ENCODE measurements at regions not wholly inside any gene's neighbourhood (a gene's known extent, or its start where the extent isn't known, plus 50 kb on each side); places are given as distances from the start of the nearest gene placed in this dataset.

- no peak for TF ChIP-seq CTCF (IDR thresholded peaks at IDR 0.05; ENCODE audit: extremely low read depth in 1 of 2, insufficient read depth in 1 of 2, low read depth in 1 of 2, low read length in 2 of 2)
- TF ChIP-seq POLR2A (IDR thresholded peaks at IDR 0.05; ENCODE audit: low read depth, low read length) = no peak
- no peak for TF ChIP-seq EZH2 (IDR thresholded peaks at IDR 0.05; ENCODE audit: borderline replicate concordance, low read depth, low read length, severe bottlenecking)
- TF ChIP-seq POLR2AphosphoS5 (IDR thresholded peaks at IDR 0.05; ENCODE audit: insufficient read depth, low read depth, low read length) = no peak
- no peak for TF ChIP-seq MAX (IDR thresholded peaks at IDR 0.05; ENCODE audit: insufficient read depth, insufficient read length)
- no peak for TF ChIP-seq MYC (IDR thresholded peaks at IDR 0.05; ENCODE audit: low read depth, low read length)
- TF ChIP-seq JUN (IDR thresholded peaks at IDR 0.05; ENCODE audit: borderline replicate concordance, insufficient read depth, insufficient read length, low read depth) = no peak
- no peak for TF ChIP-seq GATA2 (IDR thresholded peaks at IDR 0.05; ENCODE audit: insufficient read depth, insufficient read length, low read depth, low read length)
- TF ChIP-seq FOS (IDR thresholded peaks at IDR 0.05; ENCODE audit: borderline replicate concordance, insufficient read depth, low read length) = no peak
Observed at GRCh38 chr21:23607782-23608431, 1999.4 kb downstream of the MRPL39 start.

Data from endothelial cell of umbilical vein (primary cell).